Retinal pigment epithelial cell (primary cell): ENCODE measurements at regions not wholly inside any gene's neighbourhood (a gene's known extent, or its start where the extent isn't known, plus 50 kb on each side); places are given as distances from the start of the nearest gene placed in this dataset.

Source experiments
- DNase-seq: peaks from one replicate; pipeline ENCODE4 v3.0.0-alpha.2; 2010; ENCODE audit warnings: low read depth
- H3K4me3 ChIP-seq: 2 replicates; pipeline ENCODE4 v1.5.1; 2011; ENCODE audit warnings: mild to moderate bottlenecking, low read length, control low read depth, moderate library complexity
- TF ChIP-seq, protein P1 (sequence below): conservative IDR thresholded peaks from 2 replicates; pipeline ENCODE4 v1.5.1; 2011; ENCODE audit warnings: low read depth, low read length, control low read depth, inconsistent platforms

DNA sequence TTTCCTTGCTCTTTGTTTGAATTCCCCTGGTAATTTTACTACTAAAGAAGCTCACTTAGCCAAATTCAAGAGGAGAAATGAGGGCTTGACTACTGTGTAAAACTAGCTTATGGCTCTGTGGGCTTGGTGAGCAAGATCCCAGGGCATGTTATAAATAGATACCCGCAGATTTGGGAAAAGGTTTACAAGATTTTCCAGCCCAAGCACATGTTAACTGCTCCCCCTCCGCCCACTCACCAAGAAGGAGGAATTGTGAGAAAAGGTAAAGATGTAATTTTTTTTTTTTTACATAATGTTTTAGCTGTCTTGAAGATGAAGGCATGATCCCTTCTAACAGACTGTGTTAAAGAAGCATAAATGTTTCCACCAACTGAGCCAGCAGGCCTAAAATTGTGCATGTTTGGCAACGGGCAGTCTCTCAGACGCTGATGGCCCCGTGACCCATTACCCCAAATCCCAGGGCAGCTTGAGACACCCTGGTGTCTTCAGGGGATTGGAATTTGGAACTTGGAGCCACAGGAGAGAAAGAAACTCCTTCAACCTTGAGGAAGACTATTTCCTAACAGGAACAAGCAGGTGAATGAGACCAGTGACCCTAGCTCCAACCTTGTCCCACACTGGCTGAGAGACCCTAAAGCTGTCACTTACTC lies 429.8 kb upstream of the CELF2 start:
- no peak for DNase-seq
- TF ChIP-seq, protein P1, sequence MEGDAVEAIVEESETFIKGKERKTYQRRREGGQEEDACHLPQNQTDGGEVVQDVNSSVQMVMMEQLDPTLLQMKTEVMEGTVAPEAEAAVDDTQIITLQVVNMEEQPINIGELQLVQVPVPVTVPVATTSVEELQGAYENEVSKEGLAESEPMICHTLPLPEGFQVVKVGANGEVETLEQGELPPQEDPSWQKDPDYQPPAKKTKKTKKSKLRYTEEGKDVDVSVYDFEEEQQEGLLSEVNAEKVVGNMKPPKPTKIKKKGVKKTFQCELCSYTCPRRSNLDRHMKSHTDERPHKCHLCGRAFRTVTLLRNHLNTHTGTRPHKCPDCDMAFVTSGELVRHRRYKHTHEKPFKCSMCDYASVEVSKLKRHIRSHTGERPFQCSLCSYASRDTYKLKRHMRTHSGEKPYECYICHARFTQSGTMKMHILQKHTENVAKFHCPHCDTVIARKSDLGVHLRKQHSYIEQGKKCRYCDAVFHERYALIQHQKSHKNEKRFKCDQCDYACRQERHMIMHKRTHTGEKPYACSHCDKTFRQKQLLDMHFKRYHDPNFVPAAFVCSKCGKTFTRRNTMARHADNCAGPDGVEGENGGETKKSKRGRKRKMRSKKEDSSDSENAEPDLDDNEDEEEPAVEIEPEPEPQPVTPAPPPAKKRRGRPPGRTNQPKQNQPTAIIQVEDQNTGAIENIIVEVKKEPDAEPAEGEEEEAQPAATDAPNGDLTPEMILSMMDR = no peak
- H3K4me3 ChIP-seq = no peak overlapping the region

DNA sequence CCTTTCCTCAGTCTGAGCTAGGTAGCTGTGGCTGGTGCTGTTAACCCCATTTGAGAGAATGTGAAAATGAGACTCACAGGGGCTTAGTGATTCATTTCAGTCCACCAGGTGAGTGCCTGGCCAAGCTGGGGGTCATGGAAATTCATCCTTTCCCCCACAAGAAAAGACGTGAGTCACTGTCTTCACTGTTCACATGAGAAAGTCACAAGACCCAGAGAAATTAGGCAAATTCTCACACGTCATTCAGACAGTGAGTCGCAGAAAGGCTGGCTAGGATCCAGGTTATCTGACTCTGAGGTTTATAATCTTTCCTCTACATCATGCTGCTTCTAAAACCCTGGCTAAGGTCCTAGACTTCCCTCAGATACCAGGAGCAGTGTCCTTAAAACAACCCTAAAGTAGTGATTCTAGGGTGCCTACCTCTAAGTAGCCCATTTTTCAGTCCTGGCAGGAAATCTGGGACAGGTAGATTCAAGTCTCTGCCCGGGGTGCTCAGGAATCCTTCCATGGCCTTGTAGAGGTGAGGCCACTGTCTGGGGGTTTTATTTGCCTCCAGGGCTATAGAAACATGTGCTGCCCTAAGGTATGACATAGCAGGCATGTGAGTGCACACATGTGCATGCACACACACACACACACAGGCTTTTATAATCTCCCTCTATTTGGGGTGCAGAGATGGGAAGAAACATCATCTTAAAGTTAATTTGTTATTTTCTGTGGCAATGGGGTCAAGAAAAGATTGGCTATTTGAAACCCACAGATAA lies 427.9 kb upstream of the CELF2 start:
- DNase-seq = peak; percentile 98

DNA sequence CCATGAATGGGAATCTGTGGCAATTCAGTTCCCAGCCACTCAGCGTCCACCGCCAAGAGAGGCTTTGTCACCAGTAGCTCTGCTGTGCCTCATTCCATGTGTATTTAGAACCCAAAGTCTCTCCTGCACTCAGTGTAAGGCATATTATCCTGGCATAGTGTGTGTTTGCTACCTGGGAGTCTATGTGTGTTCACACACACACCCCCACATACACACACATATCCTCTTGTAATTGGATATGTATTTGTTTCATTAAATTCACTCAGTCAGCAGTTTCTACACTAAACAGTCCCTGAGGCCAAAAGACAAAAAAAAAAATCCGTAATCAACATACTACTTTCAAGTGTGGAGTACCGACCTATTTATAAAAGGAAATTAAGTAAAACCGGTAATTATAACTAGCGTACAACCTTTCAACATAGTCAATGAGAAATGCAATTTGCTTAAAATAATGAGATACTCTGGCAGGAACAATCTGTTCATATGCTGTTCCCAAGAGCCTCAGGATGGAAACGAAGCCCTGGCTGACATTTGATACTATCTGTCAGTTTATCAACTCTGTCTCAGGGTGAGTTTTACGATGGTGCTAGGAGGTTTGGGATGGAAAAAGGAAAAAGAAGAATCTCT lies 425.8 kb upstream of the CELF2 start:
- no peak for DNase-seq
- TF ChIP-seq, protein P1 = no peak
- H3K4me3 ChIP-seq = no peak overlapping the region

More for the DNA sequence above, 427.9 kb upstream of the CELF2 start:
- TF ChIP-seq, protein P1 = no peak
- H3K4me3 ChIP-seq = no peak overlapping the region

DNA sequence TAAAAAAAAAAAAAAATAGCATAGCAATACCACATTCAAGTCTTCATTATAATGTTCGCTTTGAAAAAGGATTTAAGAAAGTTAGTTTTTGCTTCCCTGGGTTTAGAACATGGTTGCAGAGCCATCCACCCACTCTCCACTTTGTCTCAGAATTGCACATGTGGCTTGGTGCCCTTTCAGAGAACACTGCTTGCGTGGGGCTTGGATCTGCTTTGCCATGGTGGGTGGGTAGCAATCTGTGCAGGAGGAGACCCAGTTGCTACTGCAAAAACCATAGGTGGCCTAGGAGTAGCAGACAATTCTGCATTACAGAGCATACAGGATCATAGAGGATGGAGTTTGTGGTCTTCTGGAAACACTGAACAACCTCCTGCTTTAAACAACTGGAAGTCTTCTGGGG lies 421.4 kb upstream of the CELF2 start:
- H3K4me3 ChIP-seq = no peak overlapping the region
- TF ChIP-seq, protein P1 = no peak
- no peak for DNase-seq

DNA sequence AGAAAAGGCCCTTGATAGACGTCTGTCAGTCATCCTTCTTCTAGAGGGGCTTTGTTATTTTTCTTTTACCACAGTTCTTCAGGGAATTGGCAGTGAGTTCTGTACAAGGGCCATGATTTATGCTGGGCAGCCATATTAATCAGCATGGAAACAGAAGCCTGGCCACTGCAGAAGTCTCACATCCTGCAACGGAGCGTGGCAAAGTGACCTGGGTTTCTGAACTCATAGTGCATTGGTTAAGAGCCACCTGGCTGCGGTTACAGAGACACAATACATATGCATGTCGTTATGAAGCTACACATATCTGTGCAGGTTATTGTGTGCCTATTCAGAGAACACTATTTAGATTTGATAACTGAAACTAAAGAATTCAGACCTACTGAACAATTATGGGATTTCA lies 419.4 kb upstream of the CELF2 start:
- no peak for DNase-seq
- no peak overlapping the region for H3K4me3 ChIP-seq
- TF ChIP-seq, protein P1 = no peak

DNA sequence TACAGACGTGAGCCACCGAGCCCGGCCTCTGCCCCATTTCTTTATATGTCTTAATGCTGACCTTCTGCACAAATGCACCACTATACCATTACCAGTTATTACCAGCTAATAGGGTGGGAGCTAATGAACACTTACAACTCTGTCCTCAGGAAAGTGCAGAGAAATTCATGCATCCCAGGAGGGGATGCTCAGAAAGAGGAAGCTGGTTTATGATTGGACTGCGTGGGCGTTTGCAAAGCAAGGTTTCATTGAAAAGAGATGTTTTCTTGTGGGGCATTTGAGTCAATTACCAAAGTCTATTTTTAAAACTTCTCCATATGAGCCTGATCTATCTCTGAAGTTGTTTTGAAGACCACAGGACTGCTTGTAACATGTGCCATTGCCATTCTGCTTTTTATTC lies 417.7 kb upstream of the CELF2 start:
- TF ChIP-seq, protein P1 = no peak
- DNase-seq = no peak
- no peak overlapping the region for H3K4me3 ChIP-seq
